ENCODE measurements at regions not wholly inside any gene's neighbourhood (a gene's known extent, or its start where the extent isn't known, plus 50 kb on each side); places are given as distances from the start of the nearest gene placed in this dataset.
"Not testable (repeated sequence)": the region's sequence is repeated elsewhere in the genome, so short reads cannot be mapped to it uniquely, and the experiment has no call there.

- in situ Hi-C loops (cut with HindIII; ENCODE audit: low sequenced_read_pairs) = no loop called here
Measured at GRCh38 chr6:168949981-168950857, 303.4 kb downstream of the THBS2 start.

- in situ Hi-C loops (cut with HindIII; ENCODE audit: low sequenced_read_pairs) = no loop called here
Measured at GRCh38 chr6:168948990-168949531, 304.6 kb downstream of the THBS2 start.

DNA sequence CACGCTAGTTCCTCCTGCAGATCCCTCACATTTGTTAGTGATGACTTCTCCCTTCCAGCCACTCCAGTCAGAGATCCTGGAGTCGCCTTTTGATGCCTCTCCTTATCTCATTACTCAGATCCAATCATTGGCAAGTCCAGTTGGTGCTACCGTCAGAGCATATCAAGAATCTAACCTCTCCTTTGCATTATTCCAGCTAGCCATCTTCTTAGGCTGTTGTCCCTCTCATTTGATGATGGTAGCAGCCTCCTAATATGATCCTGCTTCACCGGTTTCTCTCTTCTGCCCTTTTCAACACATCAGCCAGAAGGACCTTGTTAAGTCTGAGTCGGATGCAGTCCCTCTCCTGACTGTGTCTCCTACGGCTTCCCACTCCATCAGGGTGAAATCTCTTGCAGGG, 305.6 kb downstream of the THBS2 start:
- in situ Hi-C loops (cut with HindIII; ENCODE audit: low sequenced_read_pairs) = no loop called here

GRCh38 chr6:168943231-168943905, 310.3 kb downstream of the THBS2 start:
- in situ Hi-C loops (cut with HindIII; ENCODE audit: low sequenced_read_pairs) = no loop called here

- in situ Hi-C loops (cut with HindIII; ENCODE audit: low sequenced_read_pairs) = no loop called here
Measured at GRCh38 chr6:168942646-168943045, 311.0 kb downstream of the THBS2 start.

- in situ Hi-C loops (cut with HindIII; ENCODE audit: low sequenced_read_pairs) = no loop called here
Measured at GRCh38 chr6:168941036-168941435, 312.6 kb downstream of the THBS2 start.

DNA sequence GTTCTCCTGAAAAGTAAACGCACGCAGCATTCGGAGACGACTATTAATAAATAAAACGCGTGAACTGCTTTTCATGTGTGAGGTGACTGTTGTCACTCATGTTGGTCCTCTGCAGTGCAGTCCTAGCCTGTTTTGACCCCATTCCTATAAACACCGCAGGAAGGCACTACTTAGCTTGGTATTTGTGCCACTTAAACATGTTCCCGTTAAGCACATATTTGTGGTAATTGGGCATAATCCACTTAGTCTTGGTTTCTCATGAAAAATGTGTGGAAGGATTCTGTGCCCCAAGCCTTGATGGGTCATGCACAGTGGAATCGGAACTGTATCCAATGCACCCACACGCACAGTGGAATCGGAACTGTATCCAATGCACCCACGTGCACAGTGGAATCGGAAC, 313.9 kb downstream of the THBS2 start:
- in situ Hi-C loops (cut with HindIII; ENCODE audit: low sequenced_read_pairs) = no loop called here

DNA sequence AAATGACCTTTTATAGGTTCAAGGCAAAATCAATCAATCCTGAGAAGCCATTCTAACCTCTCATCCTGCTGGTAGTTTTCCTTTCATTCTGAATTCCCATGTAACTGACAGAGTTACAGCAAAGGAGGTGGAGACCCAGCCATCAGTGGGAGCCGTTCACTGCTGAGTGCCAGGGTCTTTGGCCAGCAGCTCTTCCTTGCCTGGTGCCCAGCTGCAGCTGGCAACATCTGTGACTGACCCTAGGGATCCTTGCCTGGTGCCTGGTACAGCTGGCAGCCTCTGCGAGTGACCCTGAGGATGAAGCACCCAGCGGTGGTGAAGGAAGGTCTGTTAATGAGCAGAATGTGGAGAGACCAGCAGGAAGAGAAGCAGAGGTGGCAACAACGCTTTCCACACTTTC, 314.6 kb downstream of the THBS2 start:
- in situ Hi-C loops (cut with HindIII; ENCODE audit: low sequenced_read_pairs) = no loop called here

DNA sequence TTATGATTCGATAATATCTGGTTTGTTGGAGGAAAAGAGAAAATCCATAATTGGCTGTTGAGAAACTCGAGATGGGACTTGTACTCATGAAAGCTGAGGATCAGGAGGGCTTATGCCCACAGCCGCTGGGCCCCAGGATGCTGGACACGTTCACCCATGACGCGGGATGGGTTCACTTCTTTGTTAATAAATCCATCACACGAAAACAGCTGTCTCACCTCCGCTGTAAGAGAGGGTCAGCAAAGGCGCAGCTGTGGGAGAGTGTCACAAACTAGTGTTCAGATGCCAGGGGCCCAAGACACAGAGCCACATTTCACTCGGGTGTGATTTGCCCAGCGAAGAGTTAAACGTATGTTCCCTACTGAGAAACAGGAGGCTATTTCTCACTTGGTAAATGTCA, 315.1 kb downstream of the THBS2 start:
- in situ Hi-C loops (cut with HindIII; ENCODE audit: low sequenced_read_pairs) = no loop called here

- in situ Hi-C loops (cut with HindIII; ENCODE audit: low sequenced_read_pairs) = no loop called here
Measured at GRCh38 chr6:168937054-168937453, 316.6 kb downstream of the THBS2 start.

GRCh38 chr6:168935628-168936010, 318.0 kb downstream of the THBS2 start:
- in situ Hi-C loops (cut with HindIII; ENCODE audit: low sequenced_read_pairs) = no loop called here

GRCh38 chr6:168934660-168935627, 318.7 kb downstream of the THBS2 start:
- in situ Hi-C loops (cut with HindIII; ENCODE audit: low sequenced_read_pairs) = no loop called here

- in situ Hi-C loops (cut with HindIII; ENCODE audit: low sequenced_read_pairs) = not testable (repeated sequence)
Measured at GRCh38 chr6:168932171-168932570, 321.5 kb downstream of the THBS2 start.

- in situ Hi-C loops (cut with HindIII; ENCODE audit: low sequenced_read_pairs) = not testable (repeated sequence)
Measured at GRCh38 chr6:168931072-168931471, 322.6 kb downstream of the THBS2 start.

GRCh38 chr6:168929871-168930450, 323.7 kb downstream of the THBS2 start:
- in situ Hi-C loops (cut with HindIII; ENCODE audit: low sequenced_read_pairs) = loop anchor here (10.0 kb wide), 1 partner anchor 675 kb away; no protein-coding TSS in a partner anchor

DNA sequence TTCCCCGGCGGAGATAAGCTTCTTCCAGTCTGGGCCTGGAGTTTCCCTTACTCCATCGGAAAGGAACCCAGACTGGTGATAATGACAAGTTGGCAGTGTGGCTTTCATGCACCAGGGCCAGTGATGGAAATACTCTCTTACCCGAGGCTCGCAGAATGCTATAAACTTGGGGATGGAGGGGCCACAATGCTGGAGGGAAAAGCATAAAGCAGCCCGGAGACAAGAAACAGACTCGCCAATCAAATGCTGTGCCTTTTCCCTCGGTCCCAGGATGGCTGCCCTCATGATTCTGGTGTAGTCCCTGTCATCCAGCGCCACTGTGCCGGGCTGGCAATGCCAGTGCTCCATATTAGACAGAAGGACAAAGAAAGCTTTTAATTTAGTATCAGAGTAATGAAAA, 325.6 kb downstream of the THBS2 start:
- in situ Hi-C loops (cut with HindIII; ENCODE audit: low sequenced_read_pairs) = loop anchor here (10.0 kb wide), 1 partner anchor 677 kb away; no protein-coding TSS in a partner anchor

DNA sequence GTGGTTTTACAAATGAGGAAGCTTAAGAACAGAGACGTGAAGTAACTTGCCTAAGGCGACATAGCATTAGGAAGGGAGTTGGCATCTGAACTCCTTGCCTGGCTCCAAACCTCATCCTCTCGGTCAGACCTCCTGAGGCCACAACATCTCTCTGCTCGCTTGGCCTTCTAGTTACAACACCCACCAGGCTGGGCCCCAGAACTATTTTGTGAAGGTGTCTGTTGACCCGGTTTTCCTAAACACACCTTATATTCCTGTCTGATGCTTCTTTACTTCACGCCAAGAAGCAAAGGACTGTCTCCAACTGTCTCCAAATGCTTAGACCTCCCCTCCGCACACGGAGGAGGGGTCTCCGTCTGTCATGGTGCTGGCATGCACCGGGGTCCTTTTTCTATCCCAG, 326.6 kb downstream of the THBS2 start:
- in situ Hi-C loops (cut with HindIII; ENCODE audit: low sequenced_read_pairs) = loop anchor here (10.0 kb wide), 1 partner anchor 678 kb away; no protein-coding TSS in a partner anchor

DNA sequence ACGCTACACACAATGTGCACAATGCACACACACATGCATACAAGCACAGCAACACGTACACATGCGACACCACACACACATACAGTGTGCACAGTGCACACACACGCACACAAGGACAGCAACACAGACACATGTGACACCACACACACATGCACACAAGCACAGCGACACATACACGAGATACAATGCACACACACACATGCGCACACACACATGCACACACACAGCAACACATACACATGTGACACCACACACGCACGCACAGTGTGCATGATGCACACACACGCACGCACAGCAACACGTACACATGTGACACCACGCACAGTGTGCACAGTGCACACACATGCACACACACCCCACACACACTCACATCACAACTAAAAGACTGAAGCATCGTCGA, 327.3 kb downstream of the THBS2 start:
- in situ Hi-C loops (cut with HindIII; ENCODE audit: low sequenced_read_pairs) = loop anchor here (10.0 kb wide), 1 partner anchor 678 kb away; no protein-coding TSS in a partner anchor

DNA sequence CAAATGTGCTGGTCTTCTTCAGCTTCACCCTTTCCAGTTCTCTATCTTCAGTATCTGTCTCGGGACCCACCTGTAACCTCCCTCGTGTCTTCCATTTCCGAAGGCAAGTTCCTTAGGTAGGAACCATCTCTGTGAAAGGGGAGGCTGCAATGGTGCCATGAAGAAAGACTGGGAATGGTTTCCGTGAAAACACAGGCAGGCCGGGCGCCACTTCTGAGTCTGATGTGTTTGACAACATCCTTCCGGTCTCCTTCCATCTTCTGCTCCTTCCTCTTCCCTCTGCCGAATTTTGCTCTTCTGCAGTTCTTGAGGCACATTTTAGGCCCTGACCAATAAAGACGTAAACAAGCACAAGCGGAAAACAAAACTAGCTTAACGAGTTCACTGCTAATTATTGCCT, 328.0 kb downstream of the THBS2 start:
- in situ Hi-C loops (cut with HindIII; ENCODE audit: low sequenced_read_pairs) = loop anchor here (10.0 kb wide), 1 partner anchor 679 kb away; no protein-coding TSS in a partner anchor

DNA sequence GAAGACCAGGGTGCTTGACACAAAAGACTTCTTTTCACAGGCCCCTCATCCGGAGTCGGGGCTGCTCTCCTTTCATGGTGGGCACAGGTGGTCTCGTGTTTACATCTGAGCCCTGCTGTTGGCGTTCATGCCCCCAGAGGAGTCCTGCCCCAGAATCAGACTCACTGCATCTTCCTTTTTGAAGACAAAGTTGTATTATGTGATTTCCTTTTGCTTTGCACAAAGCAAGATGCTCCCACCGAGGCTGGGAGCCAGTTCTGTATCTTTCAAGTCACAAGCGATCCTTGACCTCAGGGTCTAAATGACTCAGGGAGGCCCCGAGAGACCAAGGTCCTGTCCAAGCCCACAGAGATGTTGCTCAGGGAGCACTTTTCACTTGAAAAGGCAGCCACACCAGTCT, 330.5 kb downstream of the THBS2 start:
- in situ Hi-C loops (cut with HindIII; ENCODE audit: low sequenced_read_pairs) = loop anchor here (10.0 kb wide), 1 partner anchor 682 kb away; no protein-coding TSS in a partner anchor
